A549 (cell line): ENCODE measurements at regions not wholly inside any gene's neighbourhood (a gene's known extent, or its start where the extent isn't known, plus 50 kb on each side); places are given as distances from the start of the nearest gene placed in this dataset.

Experiments
- POLR2A ChIP-seq: IDR thresholded peaks from 2 replicates; pipeline ENCODE4 v1.6.1; 2012; ENCODE audit warnings: mild to moderate bottlenecking, low read length
- TP53 ChIP-seq: fragments of 250-450 bp; sonication (Bioruptor Pico); IDR thresholded peaks from 2 replicates; pipeline ENCODE4 v1.5.0; 2021; ENCODE audit warnings: mild to moderate bottlenecking, moderate library complexity
- TF ChIP-seq, protein P1 (sequence below): fragments of >200 bp; sonication (Bioruptor Twin); formaldehyde crosslinking; IDR thresholded peaks from 3 replicates; pipeline ENCODE4 v1.5.1; 2016
- TF ChIP-seq, protein P2 (sequence below): IDR thresholded peaks from 2 replicates; pipeline ENCODE4 v1.6.1; 2012; ENCODE audit warnings: low read depth, borderline replicate concordance
- TF ChIP-seq, protein P3 (sequence below): fragments of 150-350 bp; IDR thresholded peaks from 2 replicates; pipeline ENCODE4 v1.6.1; 2014; ENCODE audit warnings: low read depth, mild to moderate bottlenecking, low read length
- TF ChIP-seq, protein P4 (sequence below): fragments of >200 bp; sonication (Bioruptor Twin); formaldehyde crosslinking; IDR thresholded peaks from 2 replicates; pipeline ENCODE4 v1.6.1; 2016

DNA sequence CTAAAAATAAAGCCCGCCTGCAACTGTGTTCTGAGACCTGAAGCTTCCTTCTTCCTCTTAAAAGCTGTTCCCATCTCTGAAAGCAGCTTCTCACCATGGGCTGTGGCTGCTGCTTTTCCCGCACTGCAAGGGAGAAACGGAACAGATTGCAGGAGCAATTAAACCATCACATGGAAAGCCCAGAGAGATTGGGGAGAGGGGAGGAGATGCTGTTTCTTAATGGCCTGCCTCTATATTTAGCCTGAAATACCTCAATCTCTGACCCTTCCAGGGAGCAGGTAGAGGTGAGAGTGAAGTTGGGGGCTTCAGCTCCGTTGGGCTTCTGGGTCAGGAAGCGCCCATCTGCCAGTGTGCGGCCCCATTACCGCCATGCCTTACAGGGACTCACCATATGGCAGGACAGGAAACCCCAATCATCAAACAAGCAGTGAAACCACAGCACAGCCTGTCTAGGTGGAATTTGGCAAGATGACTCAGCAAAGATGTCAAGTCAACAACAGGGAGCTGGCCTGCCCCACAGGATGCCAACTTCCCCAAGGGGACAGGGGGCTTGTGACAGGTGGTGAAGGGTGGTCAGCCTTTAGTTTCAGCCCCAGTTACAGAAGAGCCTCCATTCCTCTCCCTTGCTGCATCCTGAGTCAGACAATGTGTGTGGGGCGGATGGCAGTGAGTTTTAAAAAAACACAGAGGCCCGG is 286.6 kb upstream of the CCL2 start:
- no peak for TF ChIP-seq TP53 (CRISPR knock-in tag)
- TF ChIP-seq POLR2A = no peak
- TF ChIP-seq, protein P1, sequence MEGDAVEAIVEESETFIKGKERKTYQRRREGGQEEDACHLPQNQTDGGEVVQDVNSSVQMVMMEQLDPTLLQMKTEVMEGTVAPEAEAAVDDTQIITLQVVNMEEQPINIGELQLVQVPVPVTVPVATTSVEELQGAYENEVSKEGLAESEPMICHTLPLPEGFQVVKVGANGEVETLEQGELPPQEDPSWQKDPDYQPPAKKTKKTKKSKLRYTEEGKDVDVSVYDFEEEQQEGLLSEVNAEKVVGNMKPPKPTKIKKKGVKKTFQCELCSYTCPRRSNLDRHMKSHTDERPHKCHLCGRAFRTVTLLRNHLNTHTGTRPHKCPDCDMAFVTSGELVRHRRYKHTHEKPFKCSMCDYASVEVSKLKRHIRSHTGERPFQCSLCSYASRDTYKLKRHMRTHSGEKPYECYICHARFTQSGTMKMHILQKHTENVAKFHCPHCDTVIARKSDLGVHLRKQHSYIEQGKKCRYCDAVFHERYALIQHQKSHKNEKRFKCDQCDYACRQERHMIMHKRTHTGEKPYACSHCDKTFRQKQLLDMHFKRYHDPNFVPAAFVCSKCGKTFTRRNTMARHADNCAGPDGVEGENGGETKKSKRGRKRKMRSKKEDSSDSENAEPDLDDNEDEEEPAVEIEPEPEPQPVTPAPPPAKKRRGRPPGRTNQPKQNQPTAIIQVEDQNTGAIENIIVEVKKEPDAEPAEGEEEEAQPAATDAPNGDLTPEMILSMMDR = no peak
- TF ChIP-seq, protein P2, sequence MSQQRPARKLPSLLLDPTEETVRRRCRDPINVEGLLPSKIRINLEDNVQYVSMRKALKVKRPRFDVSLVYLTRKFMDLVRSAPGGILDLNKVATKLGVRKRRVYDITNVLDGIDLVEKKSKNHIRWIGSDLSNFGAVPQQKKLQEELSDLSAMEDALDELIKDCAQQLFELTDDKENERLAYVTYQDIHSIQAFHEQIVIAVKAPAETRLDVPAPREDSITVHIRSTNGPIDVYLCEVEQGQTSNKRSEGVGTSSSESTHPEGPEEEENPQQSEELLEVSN = no peak
- TF ChIP-seq, protein P3, sequence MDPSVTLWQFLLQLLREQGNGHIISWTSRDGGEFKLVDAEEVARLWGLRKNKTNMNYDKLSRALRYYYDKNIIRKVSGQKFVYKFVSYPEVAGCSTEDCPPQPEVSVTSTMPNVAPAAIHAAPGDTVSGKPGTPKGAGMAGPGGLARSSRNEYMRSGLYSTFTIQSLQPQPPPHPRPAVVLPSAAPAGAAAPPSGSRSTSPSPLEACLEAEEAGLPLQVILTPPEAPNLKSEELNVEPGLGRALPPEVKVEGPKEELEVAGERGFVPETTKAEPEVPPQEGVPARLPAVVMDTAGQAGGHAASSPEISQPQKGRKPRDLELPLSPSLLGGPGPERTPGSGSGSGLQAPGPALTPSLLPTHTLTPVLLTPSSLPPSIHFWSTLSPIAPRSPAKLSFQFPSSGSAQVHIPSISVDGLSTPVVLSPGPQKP = no peak
- TF ChIP-seq, protein P4, sequence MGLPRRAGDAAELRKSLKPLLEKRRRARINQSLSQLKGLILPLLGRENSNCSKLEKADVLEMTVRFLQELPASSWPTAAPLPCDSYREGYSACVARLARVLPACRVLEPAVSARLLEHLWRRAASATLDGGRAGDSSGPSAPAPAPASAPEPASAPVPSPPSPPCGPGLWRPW = no peak
